Adrenal gland (tissue), 5 donors: ENCODE measurements at regions not wholly inside any gene's neighbourhood (a gene's known extent, or its start where the extent isn't known, plus 50 kb on each side); places are given as distances from the start of the nearest gene placed in this dataset.
"Not testable (repeated sequence)": the region's sequence is repeated elsewhere in the genome, so short reads cannot be mapped to it uniquely, and the experiment has no call there.

ENCODE experiments used
- CTCF ChIP-seq, 6 experiments: fragments of 450-650 bp in 4 of 6; fragments of 200-600 bp in 2 of 6; sonication (generic) in 1 of 6; IDR thresholded peaks; 1 replicate in 5 of 6; 2 replicates in 1 of 6; pipeline versions ENCODE4 v1.5.1 to v1.8.0; 2016 to 2021; ENCODE audit warnings: antibody characterized with exemption in 6 of 6, mild to moderate bottlenecking in 2 of 6, moderate library complexity in 1 of 6
- POLR2A ChIP-seq, 2 donors: fragments of 450-650 bp; IDR thresholded peaks; one replicate each; pipeline ENCODE4 v1.6.1; 2017; ENCODE audit warnings: antibody characterized with exemption in 2 of 2, mild to moderate bottlenecking in 2 of 2, moderate library complexity in 1 of 2
- donor health status: DM: no; HTN: no; CAD: no.

GRCh38 chr14:19300838-19301237, 133.3 kb downstream of the POTEG start:
- not testable (repeated sequence) for TF ChIP-seq CTCF, POLR2A (IDR thresholded peaks at IDR 0.05)
